WTC11 (cell line): ENCODE measurements at regions not wholly inside any gene's neighbourhood (a gene's known extent, or its start where the extent isn't known, plus 50 kb on each side); places are given as distances from the start of the nearest gene placed in this dataset.

ENCODE experiments used
- ATAC-seq: fragments of 200-7000 bp; cut with Tn5 transposase; 2 replicates; pipeline ENCODE4 v1.10.0; 2021; ENCODE audit warnings: mild to moderate bottlenecking, moderate library complexity
- CTCF ChIA-PET: fragments of 300-600 bp; sonication (Branson Sonifier 250); formaldehyde crosslinking; loops from one replicate; lab custom pipeline; 2021; ENCODE audit warnings: antibody characterized with exemption; lab: Charles Lee
- POLR2A ChIA-PET: fragments of 350-600 bp; sonication (Branson Sonifier 250); formaldehyde crosslinking; loops from one replicate; lab custom pipeline; 2021; ENCODE audit warnings: antibody characterized with exemption; lab: Charles Lee
- DNase-seq: peaks from one replicate; pipeline ENCODE4 v3.0.0; 2021; ENCODE audit warnings: low spot score
- H3K27ac Mint-ChIP-seq: 2 replicates; pipeline ENCODE4 v1.8.0; 2021; ENCODE audit warnings: mixed read lengths
- H3K27me3 Mint-ChIP-seq: 2 replicates; pipeline ENCODE4 v1.8.0; 2021; ENCODE audit warnings: low read depth, mild to moderate bottlenecking, moderate library complexity, mixed read lengths
- H3K36me3 Mint-ChIP-seq: 2 replicates; pipeline ENCODE4 v1.8.0; 2021; ENCODE audit warnings: mixed read lengths
- H3K4me1 Mint-ChIP-seq: 2 replicates; pipeline ENCODE4 v1.8.0; 2022; ENCODE audit warnings: mixed read lengths
- H3K4me3 Mint-ChIP-seq: 2 replicates; pipeline ENCODE4 v1.8.0; 2021; ENCODE audit warnings: mild to moderate bottlenecking, moderate library complexity, mixed read lengths
- H3K9me3 Mint-ChIP-seq: 2 replicates; pipeline ENCODE4 v1.8.0; 2021; ENCODE audit warnings: mixed read lengths
- AFF4 ChIP-seq: sonication (generic); formaldehyde crosslinking; IDR thresholded peaks from 2 replicates; pipeline ENCODE4 v1.8.1; 2023; ENCODE audit warnings: mild to moderate bottlenecking, missing genetic modification reagents, borderline replicate concordance
- ATF2 ChIP-seq: sonication (generic); formaldehyde crosslinking; IDR thresholded peaks from 2 replicates; pipeline ENCODE4 v1.8.1; 2022; ENCODE audit warnings: low read depth, missing genetic modification reagents, borderline replicate concordance
- ATF6 ChIP-seq: sonication (generic); formaldehyde crosslinking; IDR thresholded peaks from 2 replicates; pipeline ENCODE4 v1.8.1; 2023; ENCODE audit warnings: mild to moderate bottlenecking, missing genetic modification reagents
- CDX4 ChIP-seq: fragments of 250-450 bp; sonication (Bioruptor Pico); IDR thresholded peaks from 2 replicates; pipeline ENCODE4 v1.9.0; 2021; ENCODE audit warnings: moderate library complexity, mild to moderate bottlenecking, inconsistent platforms, borderline replicate concordance
- EMX1 ChIP-seq: fragments of 250-450 bp; sonication (Bioruptor Pico); IDR thresholded peaks from 2 replicates; pipeline ENCODE4 v1.8.0; 2021; ENCODE audit warnings: mild to moderate bottlenecking
- FOXK1 ChIP-seq: sonication (generic); formaldehyde crosslinking; IDR thresholded peaks from 2 replicates; pipeline ENCODE4 v1.8.0; 2022; ENCODE audit warnings: mild to moderate bottlenecking, moderate library complexity, missing genetic modification reagents
- GRHL2 ChIP-seq: fragments of 250-450 bp; sonication (Bioruptor Pico); IDR thresholded peaks from 2 replicates; pipeline ENCODE4 v1.8.0; 2022; ENCODE audit warnings: mild to moderate bottlenecking, moderate library complexity; ENCODE audit not compliant: insufficient replicate concordance, severe bottlenecking
- NFATC4 ChIP-seq: fragments of 250-450 bp; sonication (Bioruptor Pico); IDR thresholded peaks from 2 replicates; pipeline ENCODE4 v1.9.0; 2021; ENCODE audit warnings: mild to moderate bottlenecking
- SOX15 ChIP-seq: fragments of 250-450 bp; sonication (Bioruptor Pico); IDR thresholded peaks from 2 replicates; pipeline ENCODE4 v1.9.0; 2021; ENCODE audit warnings: mild to moderate bottlenecking
- TCF7 ChIP-seq: sonication (generic); formaldehyde crosslinking; IDR thresholded peaks from 2 replicates; pipeline ENCODE4 v1.8.0; 2022; ENCODE audit warnings: mild to moderate bottlenecking, low read depth, missing genetic modification reagents, moderate library complexity
- TEAD4 ChIP-seq: sonication (generic); formaldehyde crosslinking; IDR thresholded peaks from 2 replicates; pipeline ENCODE4 v1.8.0; 2022; ENCODE audit warnings: mild to moderate bottlenecking, missing genetic modification reagents
- TP53 ChIP-seq: sonication (generic); formaldehyde crosslinking; IDR thresholded peaks from 2 replicates; pipeline ENCODE4 v1.8.1; 2023; ENCODE audit warnings: mild to moderate bottlenecking, missing genetic modification reagents
- ZNF138 ChIP-seq: sonication (generic); formaldehyde crosslinking; conservative IDR thresholded peaks from 2 replicates; pipeline ENCODE4 v1.8.1; 2022; ENCODE audit warnings: mild to moderate bottlenecking, moderate library complexity, missing genetic modification reagents
- ZNF219 ChIP-seq: sonication (generic); formaldehyde crosslinking; IDR thresholded peaks from 2 replicates; pipeline ENCODE4 v1.8.0; 2023; ENCODE audit warnings: missing genetic modification reagents, mild to moderate bottlenecking, borderline replicate concordance
- ZNF671 ChIP-seq: fragments of 250-450 bp; sonication (Bioruptor Pico); IDR thresholded peaks from 2 replicates; pipeline ENCODE4 v1.8.0; 2021; ENCODE audit warnings: mild to moderate bottlenecking
- TF ChIP-seq, protein P1 (sequence below): sonication (generic); formaldehyde crosslinking; IDR thresholded peaks from 2 replicates; pipeline ENCODE4 v1.8.1; 2023; ENCODE audit warnings: mild to moderate bottlenecking, missing genetic modification reagents, moderate library complexity
- TF ChIP-seq, protein P2 (sequence below): sonication (generic); formaldehyde crosslinking; conservative IDR thresholded peaks from 2 replicates; pipeline ENCODE4 v1.8.1; 2023; ENCODE audit warnings: mild to moderate bottlenecking, low read depth, missing genetic modification reagents, moderate library complexity
- TF ChIP-seq, protein P3 (sequence below): fragments of 250-450 bp; sonication (Bioruptor Pico); IDR thresholded peaks from 2 replicates; pipeline ENCODE4 v1.8.0; 2021; ENCODE audit warnings: mild to moderate bottlenecking
- TF ChIP-seq, protein P4 (sequence below): sonication (generic); formaldehyde crosslinking; IDR thresholded peaks from 2 replicates; pipeline ENCODE4 v1.8.0; 2022; ENCODE audit warnings: mild to moderate bottlenecking, missing genetic modification reagents

DNA sequence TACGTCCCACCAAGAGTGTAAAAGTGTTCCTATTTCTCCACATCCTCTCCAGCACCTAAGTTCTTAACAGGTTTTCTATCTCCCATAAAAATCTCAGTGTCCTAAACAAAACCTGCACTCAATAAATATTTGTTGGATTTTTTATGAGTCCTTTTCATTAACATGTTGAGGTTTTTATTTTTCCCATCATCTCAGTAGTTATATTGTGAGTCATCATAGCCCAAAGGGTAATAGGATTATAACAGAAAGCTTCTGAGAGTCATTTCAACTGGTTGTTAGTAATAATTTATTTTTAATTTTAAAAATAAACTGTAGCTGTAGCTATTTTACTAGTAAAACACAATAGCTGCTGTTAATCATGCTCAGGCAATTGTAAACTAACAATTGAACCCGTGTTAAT lies 331.6 kb upstream of the SLC30A5 start:
- H3K36me3 Mint-ChIP-seq: no peaks in the 10 kb centered on the region
- no peak for TF ChIP-seq ZNF671 (CRISPR knock-in tag)
- TF ChIP-seq TCF7 (CRISPR knock-in tag): no peak
- no peak overlapping the region for H3K4me3 Mint-ChIP-seq
- ChIA-PET POLR2A (no interaction called here), CTCF (no interaction called here)
- H3K4me1 Mint-ChIP-seq: no peaks in the 10 kb centered on the region
- no peak overlapping the region for H3K27ac Mint-ChIP-seq
- no peaks in the 10 kb centered on the region for H3K9me3 Mint-ChIP-seq
- ATAC-seq: no peak
- H3K27me3 Mint-ChIP-seq: no peaks in the 10 kb centered on the region; the same call in 1 of the 2 replicates
- no peak for DNase-seq

GRCh38 chr5:68766952-68767464 lies 326.8 kb upstream of the SLC30A5 start:
- Mint-ChIP-seq H3K36me3 (no peaks in the 10 kb centered on the region), H3K9me3 (no peaks in the 10 kb centered on the region), H3K4me3 (no peak overlapping the region), H3K4me1 (no peaks in the 10 kb centered on the region), H3K27me3 (no peaks in the 10 kb centered on the region; the same call in 1 of the 2 replicates), H3K27ac (no peak overlapping the region)
- ATAC-seq (no peak), DNase-seq (no peak)
- ChIA-PET POLR2A (no interaction called here), CTCF (no interaction called here)
- TF ChIP-seq, protein P1, sequence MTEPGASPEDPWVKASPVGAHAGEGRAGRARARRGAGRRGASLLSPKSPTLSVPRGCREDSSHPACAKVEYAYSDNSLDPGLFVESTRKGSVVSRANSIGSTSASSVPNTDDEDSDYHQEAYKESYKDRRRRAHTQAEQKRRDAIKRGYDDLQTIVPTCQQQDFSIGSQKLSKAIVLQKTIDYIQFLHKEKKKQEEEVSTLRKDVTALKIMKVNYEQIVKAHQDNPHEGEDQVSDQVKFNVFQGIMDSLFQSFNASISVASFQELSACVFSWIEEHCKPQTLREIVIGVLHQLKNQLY (CRISPR knock-in tag): no peak
- TF ChIP-seq ATF2 (CRISPR knock-in tag) (no peak), GRHL2 (CRISPR knock-in tag) (no peak), ZNF138 (CRISPR knock-in tag) (no peak), TP53 (no peak), EMX1 (CRISPR knock-in tag) (no peak), FOXK1 (CRISPR knock-in tag) (no peak), TEAD4 (CRISPR knock-in tag) (no peak), SOX15 (CRISPR knock-in tag) (no peak), ZNF219 (no peak), ATF6 (CRISPR knock-in tag) (no peak), NFATC4 (CRISPR knock-in tag) (no peak), AFF4 (no peak), CDX4 (CRISPR knock-in tag) (no peak)
- TF ChIP-seq, protein P2, sequence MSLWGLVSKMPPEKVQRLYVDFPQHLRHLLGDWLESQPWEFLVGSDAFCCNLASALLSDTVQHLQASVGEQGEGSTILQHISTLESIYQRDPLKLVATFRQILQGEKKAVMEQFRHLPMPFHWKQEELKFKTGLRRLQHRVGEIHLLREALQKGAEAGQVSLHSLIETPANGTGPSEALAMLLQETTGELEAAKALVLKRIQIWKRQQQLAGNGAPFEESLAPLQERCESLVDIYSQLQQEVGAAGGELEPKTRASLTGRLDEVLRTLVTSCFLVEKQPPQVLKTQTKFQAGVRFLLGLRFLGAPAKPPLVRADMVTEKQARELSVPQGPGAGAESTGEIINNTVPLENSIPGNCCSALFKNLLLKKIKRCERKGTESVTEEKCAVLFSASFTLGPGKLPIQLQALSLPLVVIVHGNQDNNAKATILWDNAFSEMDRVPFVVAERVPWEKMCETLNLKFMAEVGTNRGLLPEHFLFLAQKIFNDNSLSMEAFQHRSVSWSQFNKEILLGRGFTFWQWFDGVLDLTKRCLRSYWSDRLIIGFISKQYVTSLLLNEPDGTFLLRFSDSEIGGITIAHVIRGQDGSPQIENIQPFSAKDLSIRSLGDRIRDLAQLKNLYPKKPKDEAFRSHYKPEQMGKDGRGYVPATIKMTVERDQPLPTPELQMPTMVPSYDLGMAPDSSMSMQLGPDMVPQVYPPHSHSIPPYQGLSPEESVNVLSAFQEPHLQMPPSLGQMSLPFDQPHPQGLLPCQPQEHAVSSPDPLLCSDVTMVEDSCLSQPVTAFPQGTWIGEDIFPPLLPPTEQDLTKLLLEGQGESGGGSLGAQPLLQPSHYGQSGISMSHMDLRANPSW (CRISPR knock-in tag): no peak
- TF ChIP-seq, protein P3, sequence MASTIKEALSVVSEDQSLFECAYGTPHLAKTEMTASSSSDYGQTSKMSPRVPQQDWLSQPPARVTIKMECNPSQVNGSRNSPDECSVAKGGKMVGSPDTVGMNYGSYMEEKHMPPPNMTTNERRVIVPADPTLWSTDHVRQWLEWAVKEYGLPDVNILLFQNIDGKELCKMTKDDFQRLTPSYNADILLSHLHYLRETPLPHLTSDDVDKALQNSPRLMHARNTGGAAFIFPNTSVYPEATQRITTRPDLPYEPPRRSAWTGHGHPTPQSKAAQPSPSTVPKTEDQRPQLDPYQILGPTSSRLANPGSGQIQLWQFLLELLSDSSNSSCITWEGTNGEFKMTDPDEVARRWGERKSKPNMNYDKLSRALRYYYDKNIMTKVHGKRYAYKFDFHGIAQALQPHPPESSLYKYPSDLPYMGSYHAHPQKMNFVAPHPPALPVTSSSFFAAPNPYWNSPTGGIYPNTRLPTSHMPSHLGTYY (CRISPR knock-in tag): no peak
- TF ChIP-seq, protein P4, sequence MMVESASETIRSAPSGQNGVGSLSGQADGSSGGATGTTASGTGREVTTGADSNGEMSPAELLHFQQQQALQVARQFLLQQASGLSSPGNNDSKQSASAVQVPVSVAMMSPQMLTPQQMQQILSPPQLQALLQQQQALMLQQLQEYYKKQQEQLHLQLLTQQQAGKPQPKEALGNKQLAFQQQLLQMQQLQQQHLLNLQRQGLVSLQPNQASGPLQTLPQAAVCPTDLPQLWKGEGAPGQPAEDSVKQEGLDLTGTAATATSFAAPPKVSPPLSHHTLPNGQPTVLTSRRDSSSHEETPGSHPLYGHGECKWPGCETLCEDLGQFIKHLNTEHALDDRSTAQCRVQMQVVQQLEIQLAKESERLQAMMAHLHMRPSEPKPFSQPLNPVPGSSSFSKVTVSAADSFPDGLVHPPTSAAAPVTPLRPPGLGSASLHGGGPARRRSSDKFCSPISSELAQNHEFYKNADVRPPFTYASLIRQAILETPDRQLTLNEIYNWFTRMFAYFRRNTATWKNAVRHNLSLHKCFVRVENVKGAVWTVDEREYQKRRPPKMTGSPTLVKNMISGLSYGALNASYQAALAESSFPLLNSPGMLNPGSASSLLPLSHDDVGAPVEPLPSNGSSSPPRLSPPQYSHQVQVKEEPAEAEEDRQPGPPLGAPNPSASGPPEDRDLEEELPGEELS (CRISPR knock-in tag): no peak
